PFSK-1 (cell line): ENCODE measurements at regions not wholly inside any gene's neighbourhood (a gene's known extent, or its start where the extent isn't known, plus 50 kb on each side); places are given as distances from the start of the nearest gene placed in this dataset.

Source experiments
- FOXP2 ChIP-seq: optimal IDR thresholded peaks from 2 replicates; pipeline ENCODE3; 2011; ENCODE audit warnings: borderline replicate concordance, control low read depth, inconsistent platforms; ENCODE audit not compliant: insufficient read depth; ENCODE audit errors: extremely low read length, extremely low read depth
- POLR2AphosphoS5 ChIP-seq: IDR thresholded peaks from 2 replicates; pipeline ENCODE4 v1.6.1; 2012; ENCODE audit warnings: low read depth, mild to moderate bottlenecking, control low read depth, low read length, moderate library complexity
- SIN3A ChIP-seq: IDR thresholded peaks from 2 replicates; pipeline ENCODE4 v1.6.1; 2012; ENCODE audit warnings: mild to moderate bottlenecking, low read length, moderate library complexity, borderline replicate concordance; ENCODE audit not compliant: insufficient read depth
- TAF1 ChIP-seq: IDR thresholded peaks from 2 replicates; pipeline ENCODE4 v1.6.1; 2012; ENCODE audit warnings: low read length, control low read depth, borderline replicate concordance; ENCODE audit not compliant: insufficient read depth
- TF ChIP-seq, protein P1 (sequence below), 2 experiments: IDR thresholded peaks; 2 replicates each; pipeline versions ENCODE4 v1.6.1 to v1.8.0; 2011 to 2012; ENCODE audit warnings: low read depth in 2 of 2, low read length in 2 of 2, control low read depth in 1 of 2, inconsistent platforms in 1 of 2, mild to moderate bottlenecking in 1 of 2, moderate library complexity in 1 of 2; ENCODE audit not compliant: insufficient read depth in 1 of 2

DNA sequence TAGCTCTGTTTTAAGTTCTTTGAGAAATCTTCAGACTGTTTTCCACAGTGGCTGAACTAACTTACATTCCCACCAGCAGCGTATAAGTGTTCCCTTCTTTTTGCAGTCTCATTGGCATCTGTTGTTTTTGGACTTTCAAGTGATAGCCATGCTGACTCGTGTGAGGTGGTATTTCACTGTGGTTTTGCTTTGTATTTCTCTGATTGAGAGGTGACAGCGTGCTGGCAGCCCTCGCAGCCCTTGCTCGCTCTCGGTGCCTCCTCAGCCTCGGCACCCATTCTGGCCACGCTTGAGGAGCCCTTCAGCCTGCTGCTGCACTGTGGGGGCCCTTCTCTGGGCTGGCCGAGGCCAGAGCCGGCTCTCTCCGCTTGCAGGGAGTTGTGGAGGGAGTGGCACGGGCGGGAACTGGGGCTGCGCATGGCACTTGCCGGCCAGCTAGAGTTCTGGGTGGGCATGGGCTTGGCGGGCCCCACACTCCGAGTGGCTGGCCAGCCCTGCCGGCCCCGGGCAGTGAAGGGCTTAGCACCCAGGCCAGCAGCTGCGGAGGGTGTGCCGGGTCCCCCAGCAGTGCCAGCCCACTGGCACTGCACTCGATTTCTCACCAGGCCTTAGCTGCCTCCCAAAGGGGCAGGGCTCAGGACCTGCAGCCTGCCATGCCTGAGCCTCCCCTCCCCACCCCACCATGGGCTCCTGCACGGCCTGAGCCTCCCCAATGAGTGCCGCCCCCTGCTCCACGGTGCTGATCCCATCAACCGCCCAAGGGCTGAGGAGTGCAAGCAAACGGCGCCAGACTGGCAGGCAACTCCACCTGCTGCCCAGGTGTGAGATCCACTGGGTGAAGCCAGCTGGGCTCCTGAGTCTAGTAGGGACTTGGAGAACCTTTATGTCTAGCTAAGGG, 151.8 kb downstream of the IRS1 start:
- TF ChIP-seq FOXP2 (no peak), TAF1 (no peak), POLR2AphosphoS5 (no peak), SIN3A (no peak)
- TF ChIP-seq, protein P1, sequence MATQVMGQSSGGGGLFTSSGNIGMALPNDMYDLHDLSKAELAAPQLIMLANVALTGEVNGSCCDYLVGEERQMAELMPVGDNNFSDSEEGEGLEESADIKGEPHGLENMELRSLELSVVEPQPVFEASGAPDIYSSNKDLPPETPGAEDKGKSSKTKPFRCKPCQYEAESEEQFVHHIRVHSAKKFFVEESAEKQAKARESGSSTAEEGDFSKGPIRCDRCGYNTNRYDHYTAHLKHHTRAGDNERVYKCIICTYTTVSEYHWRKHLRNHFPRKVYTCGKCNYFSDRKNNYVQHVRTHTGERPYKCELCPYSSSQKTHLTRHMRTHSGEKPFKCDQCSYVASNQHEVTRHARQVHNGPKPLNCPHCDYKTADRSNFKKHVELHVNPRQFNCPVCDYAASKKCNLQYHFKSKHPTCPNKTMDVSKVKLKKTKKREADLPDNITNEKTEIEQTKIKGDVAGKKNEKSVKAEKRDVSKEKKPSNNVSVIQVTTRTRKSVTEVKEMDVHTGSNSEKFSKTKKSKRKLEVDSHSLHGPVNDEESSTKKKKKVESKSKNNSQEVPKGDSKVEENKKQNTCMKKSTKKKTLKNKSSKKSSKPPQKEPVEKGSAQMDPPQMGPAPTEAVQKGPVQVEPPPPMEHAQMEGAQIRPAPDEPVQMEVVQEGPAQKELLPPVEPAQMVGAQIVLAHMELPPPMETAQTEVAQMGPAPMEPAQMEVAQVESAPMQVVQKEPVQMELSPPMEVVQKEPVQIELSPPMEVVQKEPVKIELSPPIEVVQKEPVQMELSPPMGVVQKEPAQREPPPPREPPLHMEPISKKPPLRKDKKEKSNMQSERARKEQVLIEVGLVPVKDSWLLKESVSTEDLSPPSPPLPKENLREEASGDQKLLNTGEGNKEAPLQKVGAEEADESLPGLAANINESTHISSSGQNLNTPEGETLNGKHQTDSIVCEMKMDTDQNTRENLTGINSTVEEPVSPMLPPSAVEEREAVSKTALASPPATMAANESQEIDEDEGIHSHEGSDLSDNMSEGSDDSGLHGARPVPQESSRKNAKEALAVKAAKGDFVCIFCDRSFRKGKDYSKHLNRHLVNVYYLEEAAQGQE (IDR thresholded peaks at IDR 0.05; ENCODE audit: insufficient read depth in 1 of 2, low read depth in 2 of 2, low read length in 2 of 2): no peak

DNA sequence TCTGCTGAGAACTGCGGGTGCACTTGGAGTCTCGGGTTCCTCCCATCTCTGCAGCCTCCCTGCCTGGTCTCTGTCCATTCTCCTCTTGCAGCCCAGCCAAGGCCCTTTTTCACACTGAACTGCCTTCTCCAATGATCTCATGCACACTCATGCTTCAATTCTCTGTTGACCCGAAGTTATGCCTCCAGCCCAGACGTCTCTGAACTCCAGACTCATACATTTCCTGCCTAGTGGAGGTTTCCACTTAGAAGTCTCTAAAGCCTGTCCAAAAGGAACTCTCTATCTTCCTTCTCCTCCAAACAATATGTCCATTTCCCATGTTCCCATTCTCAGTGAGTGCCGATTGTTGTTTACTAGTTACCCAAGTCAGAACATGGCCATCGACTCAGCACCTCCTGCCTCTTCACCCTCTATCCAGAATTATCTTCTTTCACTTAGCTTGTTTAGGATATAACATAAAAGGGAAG, 155.2 kb downstream of the IRS1 start:
- no peak for TF ChIP-seq FOXP2
- TF ChIP-seq TAF1: no peak
- TF ChIP-seq POLR2AphosphoS5: no peak
- no peak for TF ChIP-seq SIN3A
- TF ChIP-seq, protein P1 (IDR thresholded peaks at IDR 0.05; ENCODE audit: insufficient read depth in 1 of 2, low read depth in 2 of 2, low read length in 2 of 2): no peak

DNA sequence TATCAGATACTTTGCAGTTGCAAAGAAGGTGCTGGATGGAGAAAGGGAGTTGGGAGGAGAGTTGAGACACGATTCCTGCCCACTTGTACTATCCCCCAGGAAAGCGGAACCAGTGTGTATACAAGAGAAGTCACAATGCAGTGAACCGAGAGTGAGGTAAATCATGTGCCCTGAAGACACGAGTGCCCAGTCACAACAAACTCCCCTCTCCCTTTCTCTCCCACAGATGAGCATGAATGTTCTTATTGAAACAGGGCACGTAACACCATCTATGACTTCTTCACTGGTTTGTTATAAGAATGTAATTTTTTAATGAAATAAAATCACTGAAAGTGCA, 155.7 kb downstream of the IRS1 start:
- TF ChIP-seq TAF1: no peak
- no peak for TF ChIP-seq SIN3A
- TF ChIP-seq FOXP2: no peak
- TF ChIP-seq, protein P1 (IDR thresholded peaks at IDR 0.05; ENCODE audit: insufficient read depth in 1 of 2, low read depth in 2 of 2, low read length in 2 of 2): no peak
- TF ChIP-seq POLR2AphosphoS5: no peak

DNA sequence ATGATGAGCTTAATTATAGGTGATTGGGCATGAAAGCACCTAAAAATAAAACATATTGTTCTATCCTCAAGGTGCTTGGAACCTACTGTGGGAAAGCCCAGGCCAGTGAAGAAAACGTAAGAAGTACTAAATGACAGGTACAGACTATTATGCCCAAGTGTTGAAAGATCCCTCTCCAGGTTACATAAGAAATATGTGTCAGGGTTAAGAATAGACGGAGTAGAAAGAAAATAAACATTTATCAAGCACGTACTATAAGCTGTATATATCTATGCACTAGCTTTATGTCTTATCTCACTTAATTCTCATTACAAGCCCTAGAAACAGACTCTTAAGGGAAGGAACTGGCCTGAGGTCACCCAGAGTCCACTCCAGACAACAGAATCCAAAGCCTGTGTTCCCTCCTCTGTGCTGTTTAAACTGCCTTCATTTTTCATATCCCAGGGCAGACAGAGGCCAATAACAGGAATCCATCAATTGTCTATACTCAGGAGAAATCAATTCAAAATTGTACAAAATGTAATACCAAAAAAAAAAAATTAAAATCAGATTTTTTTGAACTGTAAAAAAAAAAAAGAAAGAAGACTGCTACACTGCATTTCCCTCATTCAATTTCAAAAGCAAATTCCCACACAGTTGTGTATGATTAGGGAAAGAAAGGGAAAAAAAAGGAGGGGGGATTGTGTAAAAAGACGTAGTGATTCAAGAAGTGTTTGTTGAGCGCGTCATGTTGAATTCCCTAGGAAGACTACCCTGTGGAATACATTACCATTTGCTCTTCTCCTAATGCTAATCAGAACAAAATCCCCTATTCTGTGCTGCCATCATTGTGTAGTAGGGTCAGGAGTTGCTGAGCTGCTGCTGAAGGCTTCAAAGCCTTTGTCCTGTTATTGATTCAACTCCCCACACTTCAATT, 156.3 kb downstream of the IRS1 start:
- TF ChIP-seq, protein P1 (IDR thresholded peaks at IDR 0.05; ENCODE audit: insufficient read depth in 1 of 2, low read depth in 2 of 2, low read length in 2 of 2): no peak
- no peak for TF ChIP-seq FOXP2
- no peak for TF ChIP-seq SIN3A
- no peak for TF ChIP-seq POLR2AphosphoS5
- no peak for TF ChIP-seq TAF1
